ENCODE measurements at regions not wholly inside any gene's neighbourhood (a gene's known extent, or its start where the extent isn't known, plus 50 kb on each side); places are given as distances from the start of the nearest gene placed in this dataset.

DNA sequence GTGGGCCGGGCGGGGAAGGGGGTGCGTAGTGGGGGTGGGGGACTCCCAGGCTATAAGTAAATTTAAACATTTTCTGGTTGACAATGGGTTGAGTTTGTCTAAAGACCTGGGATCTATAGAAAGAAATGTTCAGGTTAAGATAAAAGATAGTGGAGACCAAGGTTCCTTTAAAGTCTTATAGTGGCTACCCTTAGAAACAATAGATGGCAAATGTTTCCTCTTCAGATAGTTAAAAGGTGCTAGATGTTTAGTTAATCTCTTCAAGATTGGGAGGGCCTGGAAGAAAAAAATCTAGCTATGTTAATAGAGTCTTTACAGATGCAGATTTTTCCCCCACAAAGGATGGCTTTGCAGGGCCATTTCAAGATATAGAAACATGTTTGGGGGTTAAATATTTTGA lies 446.4 kb upstream of the FKBP1C start:
- Histone ChIP-seq H3K27ac (ENCODE audit: low read length) (no peak overlapping the region), H3K79me2 (ENCODE audit: low read length) (no peaks in the 10 kb centered on the region), H3K4me2 (ENCODE audit: low read length) (no peak overlapping the region), H4K20me1 (ENCODE audit: low read length) (no peaks in the 10 kb centered on the region), H3K4me1 (ENCODE audit: insufficient read depth, low read length) (no peaks in the 10 kb centered on the region), H3K4me3 (ENCODE audit: low read length) (no peak overlapping the region), H3K9ac (ENCODE audit: low read length) (no peak overlapping the region), H3K9me3 (ENCODE audit: low read length) (no peaks in the 10 kb centered on the region), H3K36me3 (ENCODE audit: low read depth, low read length) (no peaks in the 10 kb centered on the region), H3F3A (ENCODE audit: low read length, unreplicated experiment) (no peaks in the 10 kb centered on the region), H3K27me3 (ENCODE audit: low read length) (no peaks in the 10 kb centered on the region), H3K9me2 (replicated peaks; ENCODE audit: low read length) (no peaks in the 10 kb centered on the region), H2AFZ (ENCODE audit: low read length) (no peak overlapping the region)
- no TSS peak for BruUV-seq (replicated peaks)
- POLR2A ChIA-PET (ENCODE audit: unreplicated experiment): no interaction called here
- CTCF ChIA-PET: no interaction called here
- ATAC-seq (no peak), DNase-seq (no peak)
- intact Hi-C loops (cut with micrococcal nuclease): no loop called here
- TF ChIP-seq EZH2phosphoT487 (IDR thresholded peaks at IDR 0.05; ENCODE audit: borderline replicate concordance, low read length) (no peak), EZH2 (IDR thresholded peaks at IDR 0.05; ENCODE audit: low read length, unreplicated experiment) (no peak)
- TF ChIP-seq, protein P1, sequence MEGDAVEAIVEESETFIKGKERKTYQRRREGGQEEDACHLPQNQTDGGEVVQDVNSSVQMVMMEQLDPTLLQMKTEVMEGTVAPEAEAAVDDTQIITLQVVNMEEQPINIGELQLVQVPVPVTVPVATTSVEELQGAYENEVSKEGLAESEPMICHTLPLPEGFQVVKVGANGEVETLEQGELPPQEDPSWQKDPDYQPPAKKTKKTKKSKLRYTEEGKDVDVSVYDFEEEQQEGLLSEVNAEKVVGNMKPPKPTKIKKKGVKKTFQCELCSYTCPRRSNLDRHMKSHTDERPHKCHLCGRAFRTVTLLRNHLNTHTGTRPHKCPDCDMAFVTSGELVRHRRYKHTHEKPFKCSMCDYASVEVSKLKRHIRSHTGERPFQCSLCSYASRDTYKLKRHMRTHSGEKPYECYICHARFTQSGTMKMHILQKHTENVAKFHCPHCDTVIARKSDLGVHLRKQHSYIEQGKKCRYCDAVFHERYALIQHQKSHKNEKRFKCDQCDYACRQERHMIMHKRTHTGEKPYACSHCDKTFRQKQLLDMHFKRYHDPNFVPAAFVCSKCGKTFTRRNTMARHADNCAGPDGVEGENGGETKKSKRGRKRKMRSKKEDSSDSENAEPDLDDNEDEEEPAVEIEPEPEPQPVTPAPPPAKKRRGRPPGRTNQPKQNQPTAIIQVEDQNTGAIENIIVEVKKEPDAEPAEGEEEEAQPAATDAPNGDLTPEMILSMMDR (conservative IDR thresholded peaks at IDR 0.05; ENCODE audit: low read depth, low read length): no peak

DNA sequence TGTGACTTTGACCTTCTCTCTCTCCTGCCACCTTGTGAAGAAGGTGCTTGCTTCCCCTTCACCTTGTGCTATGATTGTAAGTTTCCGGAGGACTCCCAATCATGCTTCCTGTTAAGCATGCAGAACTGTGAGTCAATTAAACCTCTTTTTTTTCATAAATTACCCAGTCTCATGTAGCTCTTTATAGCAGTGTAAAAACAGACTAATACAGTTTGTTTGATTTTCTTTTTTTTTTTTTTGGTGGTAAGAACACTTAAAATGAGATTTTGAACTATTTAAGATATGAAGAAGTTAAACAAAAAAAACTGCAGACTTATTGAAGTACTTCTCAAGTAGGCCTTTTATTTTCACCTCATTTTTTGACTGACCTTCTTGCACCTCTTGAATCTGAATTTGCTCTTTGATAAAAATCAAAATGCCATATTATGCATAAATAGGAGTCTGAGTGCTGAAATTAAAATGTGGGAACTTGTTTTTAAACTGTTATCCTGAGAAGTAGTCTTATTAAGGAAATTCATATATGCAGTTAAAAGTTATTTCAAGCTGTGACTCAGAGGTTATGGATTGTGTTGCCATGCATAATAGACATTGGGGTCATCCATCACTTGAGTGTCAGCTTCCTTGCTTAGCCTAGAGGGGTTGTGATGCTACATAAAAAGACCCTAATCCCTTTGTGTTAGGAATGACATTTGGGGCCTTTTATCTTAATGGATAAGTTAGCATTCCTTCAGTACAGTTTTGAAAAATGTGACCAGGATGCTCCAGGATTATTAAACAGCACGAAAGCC lies 447.9 kb upstream of the FKBP1C start:
- H3K79me2 ChIP-seq (ENCODE audit: low read length): no peaks in the 10 kb centered on the region
- no peak overlapping the region for H3K27ac ChIP-seq (ENCODE audit: low read length)
- POLR2A ChIA-PET (ENCODE audit: unreplicated experiment): no interaction called here
- H3K27me3 ChIP-seq (ENCODE audit: low read length): no peaks in the 10 kb centered on the region
- H3K4me2 ChIP-seq (ENCODE audit: low read length): no peak overlapping the region
- CTCF ChIA-PET: no interaction called here
- H3F3A ChIP-seq (ENCODE audit: low read length, unreplicated experiment): no peaks in the 10 kb centered on the region
- intact Hi-C loops (cut with micrococcal nuclease): no loop called here
- no peak overlapping the region for H3K9ac ChIP-seq (ENCODE audit: low read length)
- no TSS peak for BruUV-seq (replicated peaks)
- no peaks in the 10 kb centered on the region for H3K36me3 ChIP-seq (ENCODE audit: low read depth, low read length)
- H4K20me1 ChIP-seq (ENCODE audit: low read length): no peaks in the 10 kb centered on the region
- no peak overlapping the region for H3K4me3 ChIP-seq (ENCODE audit: low read length)
- no peak overlapping the region for H2AFZ ChIP-seq (ENCODE audit: low read length)
- DNase-seq (no peak), ATAC-seq (no peak)
- no peaks in the 10 kb centered on the region for H3K9me2 ChIP-seq (replicated peaks; ENCODE audit: low read length)
- H3K4me1 ChIP-seq (ENCODE audit: insufficient read depth, low read length): no peaks in the 10 kb centered on the region
- H3K9me3 ChIP-seq (ENCODE audit: low read length): no peaks in the 10 kb centered on the region
- TF ChIP-seq EZH2 (IDR thresholded peaks at IDR 0.05; ENCODE audit: low read length, unreplicated experiment) (no peak), EZH2phosphoT487 (IDR thresholded peaks at IDR 0.05; ENCODE audit: borderline replicate concordance, low read length) (no peak)
- TF ChIP-seq, protein P1 (conservative IDR thresholded peaks at IDR 0.05; ENCODE audit: low read depth, low read length): no peak

DNA sequence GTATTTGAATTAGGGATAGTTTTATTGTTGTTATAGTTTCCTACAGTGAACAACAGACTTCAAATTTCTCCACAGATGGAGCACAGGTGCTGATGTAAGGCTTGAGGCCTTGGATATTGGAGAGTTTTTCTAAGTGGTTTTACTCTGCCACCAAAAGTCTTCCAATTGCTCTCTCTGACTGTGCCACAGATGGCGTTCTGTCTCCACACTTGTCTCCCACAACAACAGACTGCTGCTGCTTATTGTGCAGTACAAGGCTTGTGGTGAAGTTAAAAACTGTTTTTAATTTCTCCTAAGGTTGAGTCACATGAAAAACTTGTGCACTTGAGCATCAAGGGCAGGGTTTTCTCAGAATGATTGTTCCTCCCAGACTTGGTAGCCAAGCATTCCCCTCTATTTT lies 460.9 kb upstream of the KHDRBS2 start:
- Histone ChIP-seq H3K36me3 (ENCODE audit: low read depth, low read length) (no peaks in the 10 kb centered on the region), H3K4me1 (ENCODE audit: insufficient read depth, low read length) (no peaks in the 10 kb centered on the region), H3K4me2 (ENCODE audit: low read length) (no peak overlapping the region), H3K27me3 (ENCODE audit: low read length) (no peaks in the 10 kb centered on the region), H3K79me2 (ENCODE audit: low read length) (no peaks in the 10 kb centered on the region), H3K27ac (ENCODE audit: low read length) (no peak overlapping the region), H3K9me2 (replicated peaks; ENCODE audit: low read length) (no peaks in the 10 kb centered on the region), H3F3A (ENCODE audit: low read length, unreplicated experiment) (no peaks in the 10 kb centered on the region), H3K4me3 (ENCODE audit: low read length) (no peak overlapping the region), H3K9ac (ENCODE audit: low read length) (no peak overlapping the region), H4K20me1 (ENCODE audit: low read length) (no peaks in the 10 kb centered on the region), H2AFZ (ENCODE audit: low read length) (no peak overlapping the region), H3K9me3 (ENCODE audit: low read length) (no peaks in the 10 kb centered on the region)
- intact Hi-C loops (cut with micrococcal nuclease): loop anchor here (5.0 kb wide), 1 partner anchor 145 kb away; no protein-coding TSS in a partner anchor
- ChIA-PET CTCF (no interaction called here), POLR2A (ENCODE audit: unreplicated experiment) (no interaction called here)
- DNase-seq (no peak), ATAC-seq (no peak)
- no TSS peak for BruUV-seq (replicated peaks)
- TF ChIP-seq EZH2 (IDR thresholded peaks at IDR 0.05; ENCODE audit: low read length, unreplicated experiment) (no peak), EZH2phosphoT487 (IDR thresholded peaks at IDR 0.05; ENCODE audit: borderline replicate concordance, low read length) (no peak)
- TF ChIP-seq, protein P1 (conservative IDR thresholded peaks at IDR 0.05; ENCODE audit: low read depth, low read length): no peak
